ENCODE measurements at regions not wholly inside any gene's neighbourhood (a gene's known extent, or its start where the extent isn't known, plus 50 kb on each side); places are given as distances from the start of the nearest gene placed in this dataset.
"Not testable (repeated sequence)": the region's sequence is repeated elsewhere in the genome, so short reads cannot be mapped to it uniquely, and the experiment has no call there.

GRCh38 chr12:25615119-25615518, 62.0 kb upstream of the LMNTD1 start:
- DNase-seq = no peak

GRCh38 chr12:25616286-25616685, 63.2 kb upstream of the LMNTD1 start:
- DNase-seq = no peak

- DNase-seq = no peak
Observed at GRCh38 chr12:25617991-25618390, 64.9 kb upstream of the LMNTD1 start.

- DNase-seq = no peak
Observed at GRCh38 chr12:25623816-25624215, 70.7 kb upstream of the LMNTD1 start.

GRCh38 chr12:25625146-25625545, 72.1 kb upstream of the LMNTD1 start:
- no peak for DNase-seq

- DNase-seq = no peak
Observed at GRCh38 chr12:25629341-25629740, 76.3 kb upstream of the LMNTD1 start.

GRCh38 chr12:25630735-25631515, 77.8 kb upstream of the LMNTD1 start:
- not testable (repeated sequence) for DNase-seq

GRCh38 chr12:25633149-25633548, 80.1 kb upstream of the LMNTD1 start:
- not testable (repeated sequence) for DNase-seq

- no peak for DNase-seq
Observed at GRCh38 chr12:25637752-25638151, 84.7 kb upstream of the LMNTD1 start.

GRCh38 chr12:25639406-25639805, 86.3 kb upstream of the LMNTD1 start:
- DNase-seq = no peak

- DNase-seq = no peak
Observed at GRCh38 chr12:25644979-25645378, 91.9 kb upstream of the LMNTD1 start.

GRCh38 chr12:25645427-25645826, 92.3 kb upstream of the LMNTD1 start:
- DNase-seq = no peak

GRCh38 chr12:25651931-25652330, 98.8 kb upstream of the LMNTD1 start:
- DNase-seq = no peak

- no peak for DNase-seq
Observed at GRCh38 chr12:25652371-25652770, 99.3 kb upstream of the LMNTD1 start.

- DNase-seq = no peak
Observed at GRCh38 chr12:25653487-25654175, 100.5 kb upstream of the LMNTD1 start.

- no peak for DNase-seq
Observed at GRCh38 chr12:25655702-25656101, 102.6 kb upstream of the LMNTD1 start.

- DNase-seq = no peak
Observed at GRCh38 chr12:25659621-25660020, 106.5 kb upstream of the LMNTD1 start.

GRCh38 chr12:25670076-25671055, 117.3 kb upstream of the LMNTD1 start:
- DNase-seq = no peak

GRCh38 chr12:25675808-25676207, 122.7 kb upstream of the LMNTD1 start:
- no peak for DNase-seq

- DNase-seq = no peak
Observed at GRCh38 chr12:25677232-25677937, 124.3 kb upstream of the LMNTD1 start.

GRCh38 chr12:25681580-25681979, 128.5 kb upstream of the LMNTD1 start:
- no peak for DNase-seq

- DNase-seq = no peak
Observed at GRCh38 chr12:25682421-25682820, 129.3 kb upstream of the LMNTD1 start.

- DNase-seq = no peak
Observed at GRCh38 chr12:25684070-25684469, 131.0 kb upstream of the LMNTD1 start.

Data from NCI-H2029 treated with DMSO at 0.1 percent for 48 hours (cell line).